Spleen (tissue), 11 donors: ENCODE measurements at regions not wholly inside any gene's neighbourhood (a gene's known extent, or its start where the extent isn't known, plus 50 kb on each side); places are given as distances from the start of the nearest gene placed in this dataset.

Experiments
- DNase-seq: peaks from one replicate; pipeline ENCODE4 v3.0.0-alpha.2; 2020
- H3K27ac ChIP-seq, 8 donors: fragments of 200-600 bp; sonication (generic) in 7 of 8; 1 replicate in 4 of 8; 2 replicates in 4 of 8; pipeline versions ENCODE4 v1.5.0 to v1.8.0; 2016 to 2021; ENCODE audit warnings: inconsistent platforms in 4 of 8, mild to moderate bottlenecking in 4 of 8, moderate library complexity in 1 of 8
- H3K27me3 ChIP-seq, 7 donors: fragments of 200-600 bp; sonication (generic) in 6 of 7; replicated peaks in 1 of 7; 1 replicate in 4 of 7; 2 replicates in 3 of 7; pipeline versions ENCODE4 v1.5.0 to v1.8.0; 2016 to 2021; ENCODE audit warnings: inconsistent platforms in 3 of 7, mild to moderate bottlenecking in 1 of 7
- H3K36me3 ChIP-seq, 6 donors: fragments of 200-600 bp; sonication (generic) in 5 of 6; 1 replicate in 4 of 6; 2 replicates in 2 of 6; pipeline versions ENCODE4 v1.5.0 to v1.8.0; 2016 to 2021; ENCODE audit warnings: inconsistent platforms in 2 of 6
- H3K4me1 ChIP-seq, 6 donors: fragments of 200-600 bp; sonication (generic) in 5 of 6; 1 replicate in 3 of 6; 2 replicates in 3 of 6; pipeline versions ENCODE4 v1.5.0 to v1.8.0; 2016 to 2021; ENCODE audit warnings: inconsistent platforms in 3 of 6
- H3K4me3 ChIP-seq, 8 donors: fragments of 200-600 bp; sonication (generic) in 7 of 8; 1 replicate in 4 of 8; 2 replicates in 4 of 8; pipeline versions ENCODE4 v1.5.0 to v1.8.0; 2016 to 2021; ENCODE audit warnings: inconsistent platforms in 4 of 8, mild to moderate bottlenecking in 4 of 8, moderate library complexity in 2 of 8
- H3K9me3 ChIP-seq, 8 donors: fragments of 200-600 bp; sonication (generic) in 7 of 8; 1 replicate in 4 of 8; 2 replicates in 4 of 8; pipeline versions ENCODE4 v1.5.0 to v1.8.0; 2016 to 2021; ENCODE audit warnings: inconsistent platforms in 4 of 8
- CTCF ChIP-seq, 11 experiments: fragments of 200-600 bp in 7 of 11; fragments of 450-650 bp in 4 of 11; sonication (generic) in 4 of 11; IDR thresholded peaks in 8 of 11; conservative IDR thresholded peaks in 3 of 11; 1 replicate in 7 of 11; 2 replicates in 4 of 11; pipeline versions ENCODE4 v1.4.0 to v1.8.0; 2016 to 2021; ENCODE audit warnings: antibody characterized with exemption in 11 of 11, inconsistent platforms in 4 of 11, mild to moderate bottlenecking in 1 of 11
- POLR2A ChIP-seq, 3 donors: fragments of 450-650 bp; IDR thresholded peaks; one replicate each; pipeline ENCODE4 v1.5.1; 2017; ENCODE audit warnings: antibody characterized with exemption in 3 of 3, mild to moderate bottlenecking in 1 of 3
- POLR2AphosphoS5 ChIP-seq, 3 donors: sonication (generic); formaldehyde crosslinking; IDR thresholded peaks; one replicate each; pipeline ENCODE4 v1.5.1; 2017; ENCODE audit warnings: antibody characterized with exemption in 3 of 3
- WGBS, 5 donors: extraction: QIAGEN DNeasy Blood & Tissue Kit in 3 of 5; methylation state at CpG; one replicate each; pipeline versions ENCODE4 v1.1.5 to v1.1.7; 2013 to 2018; 5-methylcytosine and 5-hydroxymethylcytosine counted together
- intact Hi-C: fragments of 100-400 bp; cut with DNase I; formaldehyde crosslinking; loops from one replicate; pipeline ENCODE4 v1.15.0; 2023; ENCODE audit warnings: low total_unique reads
- donor health status: healthy with polysubstance abuse.
- donor health status: DM: no; HTN: no; CAD: no; lungs with moderate emphysema.
- donor health status: DM: no; HTN: no; CAD: no.
- donor health status: Bipolar disorder and iron deficiency.
- donor health status: healthy.
- donor health status: DM: no; HTN: no; CAD: no.
- donor health status: DM: yes; HTN: yes; CAD: no.

DNA sequence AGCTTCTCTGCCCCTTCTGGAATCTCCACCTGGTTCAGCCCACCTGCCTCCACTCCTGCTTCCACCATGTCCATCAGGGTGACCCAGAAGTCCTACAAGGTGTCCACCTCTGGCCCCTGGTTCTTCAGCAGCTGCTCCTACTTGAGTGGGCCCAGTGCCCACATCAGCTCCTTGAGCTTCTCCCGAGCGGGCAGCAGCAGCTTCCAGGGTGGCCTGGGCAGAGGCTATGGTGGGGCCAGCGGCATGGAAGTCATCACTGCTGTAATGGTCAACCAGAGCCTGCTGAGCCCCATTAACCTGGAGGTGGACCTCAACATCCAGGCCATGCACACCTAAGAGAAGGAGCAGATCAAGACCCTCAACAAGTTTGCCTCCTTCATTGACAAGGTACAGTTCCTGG, 74.4 kb upstream of the ZXDA start:
- peaks cover 0 to 30% (median 15%) of the 10 kb centered on the region in 8 donors for H3K9me3 ChIP-seq
- H3K36me3 ChIP-seq: no peaks in the 10 kb centered on the region
- intact Hi-C loops: no loop called here
- WGBS, 5 donors: 79 to 94% (median 80%) methylated on average over 1 to 3 of the region's 3 CpGs
- TF ChIP-seq POLR2A (IDR thresholded peaks at IDR 0.05) (no peak), POLR2AphosphoS5 (IDR thresholded peaks at IDR 0.05) (no peak), CTCF (IDR thresholded peaks at IDR 0.05 in 8 of 11, conservative IDR thresholded peaks at IDR 0.05 in 3 of 11) (no peak)
- no peak for DNase-seq
- no peaks in the 10 kb centered on the region for H3K27me3 ChIP-seq
- no peak overlapping the region for H3K27ac ChIP-seq
- no peaks in the 10 kb centered on the region for H3K4me1 ChIP-seq
- H3K4me3 ChIP-seq: no peak overlapping the region

DNA sequence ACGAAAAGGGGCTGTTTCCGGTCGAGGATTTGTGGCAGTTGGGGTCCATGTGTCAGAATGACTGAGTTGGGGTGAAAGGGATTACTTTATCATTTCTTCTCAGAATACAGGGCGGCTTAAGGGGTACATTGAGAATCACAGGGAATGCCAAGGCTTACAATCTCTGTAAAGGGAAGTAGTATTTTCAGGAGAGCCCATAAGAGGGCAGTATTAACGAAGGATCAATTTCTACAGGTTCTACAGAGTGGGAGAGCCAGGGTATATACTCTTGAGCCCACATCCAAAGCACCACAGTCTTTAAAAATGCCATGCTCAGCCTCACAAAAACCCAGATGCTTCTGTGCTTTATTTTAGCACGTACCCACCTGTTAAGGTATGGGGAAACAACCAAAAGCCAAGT, 67.7 kb upstream of the ZXDA start:
- H3K4me3 ChIP-seq: no peak overlapping the region
- H3K36me3 ChIP-seq: no peaks in the 10 kb centered on the region
- intact Hi-C loops: no loop called here
- H3K27me3 ChIP-seq: no peaks in the 10 kb centered on the region
- no peaks in the 10 kb centered on the region for H3K9me3 ChIP-seq
- TF ChIP-seq CTCF (IDR thresholded peaks at IDR 0.05 in 8 of 11, conservative IDR thresholded peaks at IDR 0.05 in 3 of 11): no peak
- no peak for TF ChIP-seq POLR2AphosphoS5 (IDR thresholded peaks at IDR 0.05)
- no peak for TF ChIP-seq POLR2A (IDR thresholded peaks at IDR 0.05)
- no peaks in the 10 kb centered on the region for H3K4me1 ChIP-seq
- no peak overlapping the region for H3K27ac ChIP-seq
- 41 to 61% (median 59%) methylated on average over 6 of the region's 6 CpGs for WGBS, 5 donors
- DNase-seq: no peak

DNA sequence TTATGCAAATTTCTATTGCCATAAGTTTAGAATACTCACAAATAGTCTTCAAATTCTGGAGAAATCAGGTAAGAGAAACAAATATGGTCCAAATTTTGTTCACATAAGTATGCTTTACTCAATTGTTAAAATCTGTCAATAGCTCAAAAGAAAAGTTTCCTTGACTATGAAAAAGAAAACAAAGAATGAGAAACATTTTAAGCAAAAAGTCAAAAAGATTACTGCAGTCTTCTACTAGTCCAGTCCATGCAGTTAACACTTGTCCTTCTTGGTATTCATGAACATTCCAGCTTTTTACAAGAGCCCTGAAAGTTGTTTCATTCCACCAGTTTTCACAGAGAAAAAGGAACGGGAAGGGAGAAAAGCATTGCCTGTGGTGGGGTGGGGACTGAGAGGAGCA, 54.7 kb upstream of the ZXDA start:
- peaks cover 4 to 43% (median 25%) of the 10 kb centered on the region in 8 donors for H3K9me3 ChIP-seq
- H3K27ac ChIP-seq: no peak overlapping the region
- no peak for DNase-seq
- no peak for TF ChIP-seq POLR2AphosphoS5 (IDR thresholded peaks at IDR 0.05)
- TF ChIP-seq POLR2A (IDR thresholded peaks at IDR 0.05): no peak
- no peak for TF ChIP-seq CTCF (IDR thresholded peaks at IDR 0.05 in 8 of 11, conservative IDR thresholded peaks at IDR 0.05 in 3 of 11)
- 63 to 100% (median 82%) methylated on average over 1 of the region's 1 CpG for WGBS, 5 donors
- no peaks in the 10 kb centered on the region for H3K27me3 ChIP-seq
- no peaks in the 10 kb centered on the region for H3K4me1 ChIP-seq
- intact Hi-C loops: no loop called here
- no peaks in the 10 kb centered on the region for H3K36me3 ChIP-seq
- H3K4me3 ChIP-seq: no peak overlapping the region
